Astrocyte (in vitro differentiated cells and primary cell): ENCODE measurements at regions not wholly inside any gene's neighbourhood (a gene's known extent, or its start where the extent isn't known, plus 50 kb on each side); places are given as distances from the start of the nearest gene placed in this dataset.
"Not testable (repeated sequence)": the region's sequence is repeated elsewhere in the genome, so short reads cannot be mapped to it uniquely, and the experiment has no call there.

Experiments used
- CTCF ChIP-seq: IDR thresholded peaks from 2 replicates; pipeline ENCODE4 v1.5.1; 2011; ENCODE audit warnings: low read depth, mild to moderate bottlenecking, inconsistent platforms, low read length, moderate library complexity; ENCODE audit not compliant: insufficient read depth
- EZH2 ChIP-seq: IDR thresholded peaks from 2 replicates; pipeline ENCODE4 v1.6.1; 2012; ENCODE audit warnings: mild to moderate bottlenecking, low read length, inconsistent platforms; ENCODE audit not compliant: insufficient read depth

GRCh38 chr2:87284471-87284772 is 262.8 kb upstream of the PLGLB1 start:
- TF ChIP-seq CTCF, EZH2: not testable (repeated sequence)
